22Rv1 (cell line): ENCODE measurements at regions not wholly inside any gene's neighbourhood (a gene's known extent, or its start where the extent isn't known, plus 50 kb on each side); places are given as distances from the start of the nearest gene placed in this dataset.

ENCODE experiments used
- CTCF ChIP-seq: fragments of 450-650 bp; IDR thresholded peaks from 2 replicates; pipeline ENCODE4 v1.5.1; 2017; ENCODE audit warnings: mild to moderate bottlenecking
- ZFX ChIP-seq: fragments of 450-650 bp; IDR thresholded peaks from 2 replicates; pipeline ENCODE4 v1.6.1; 2017; ENCODE audit warnings: antibody characterized with exemption, borderline replicate concordance

GRCh38 chr14:28077021-28077420, 689.6 kb upstream of the FOXG1 start:
- TF ChIP-seq CTCF (no peak), ZFX (no peak)
